ENCODE measurements at regions not wholly inside any gene's neighbourhood (a gene's known extent, or its start where the extent isn't known, plus 50 kb on each side); places are given as distances from the start of the nearest gene placed in this dataset.

DNA sequence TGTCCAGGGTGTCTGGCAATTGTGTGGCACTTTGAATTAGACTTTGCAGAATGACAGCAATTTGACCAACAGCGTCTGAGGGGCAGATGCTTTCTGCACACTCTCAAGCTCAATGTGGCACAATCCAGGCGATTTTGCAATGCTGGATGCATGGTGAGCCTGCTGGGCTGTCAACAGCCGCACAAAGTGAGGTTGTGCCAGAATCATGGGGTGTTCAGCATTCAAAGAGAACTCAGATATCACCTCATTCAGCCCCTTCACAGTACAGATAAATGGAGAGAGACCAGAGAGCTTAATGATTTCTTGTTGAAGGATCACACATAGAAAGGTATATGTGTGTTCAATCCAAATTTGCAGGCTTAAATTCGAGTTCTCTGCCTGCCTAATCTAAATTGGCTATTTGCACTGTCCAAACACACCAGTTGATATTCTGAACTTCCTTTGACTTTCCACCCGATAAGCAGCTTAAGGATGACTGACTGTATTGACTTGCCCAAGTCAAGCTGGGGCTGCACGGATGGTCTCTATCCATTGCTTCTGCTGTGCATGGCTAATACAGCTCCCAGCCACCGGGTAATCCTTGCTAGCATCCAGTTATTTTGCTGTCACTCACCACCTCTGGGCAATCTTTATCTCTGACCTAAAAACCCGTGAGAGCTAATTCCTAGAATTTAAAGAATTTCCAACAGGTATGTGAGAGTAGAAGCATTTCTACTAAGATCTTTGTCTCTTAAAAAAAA lies 157.9 kb upstream of the TAS2R1 start:
- no peaks in the 10 kb centered on the region for H3K36me3 ChIP-seq (ENCODE audit: control insufficient read depth in 2 of 2, insufficient read depth in 2 of 2, low read length in 1 of 2)
- WGBS, 2 donors = 35 to 49% methylated on average over 8 of the region's 8 CpGs
- no peak overlapping the region for H3K27ac ChIP-seq (ENCODE audit: low read depth in 2 of 2, low read length in 1 of 2)
- H3K27me3 ChIP-seq (ENCODE audit: control insufficient read depth in 1 of 2, insufficient read depth in 2 of 2, low read length in 2 of 2) = no peaks in the 10 kb centered on the region
- H3K4me3 ChIP-seq (ENCODE audit: low read depth in 1 of 2, low read length in 2 of 2) = no peak overlapping the region
- H3K4me1 ChIP-seq (ENCODE audit: control insufficient read depth in 2 of 2, insufficient read depth in 2 of 2, low read length in 1 of 2) = no peaks in the 10 kb centered on the region
- peaks cover 0 to 2% of the 10 kb centered on the region in 2 donors for H3K9me3 ChIP-seq (ENCODE audit: control insufficient read depth in 2 of 2, insufficient read depth in 1 of 2, low read depth in 1 of 2, low read length in 1 of 2)

DNA sequence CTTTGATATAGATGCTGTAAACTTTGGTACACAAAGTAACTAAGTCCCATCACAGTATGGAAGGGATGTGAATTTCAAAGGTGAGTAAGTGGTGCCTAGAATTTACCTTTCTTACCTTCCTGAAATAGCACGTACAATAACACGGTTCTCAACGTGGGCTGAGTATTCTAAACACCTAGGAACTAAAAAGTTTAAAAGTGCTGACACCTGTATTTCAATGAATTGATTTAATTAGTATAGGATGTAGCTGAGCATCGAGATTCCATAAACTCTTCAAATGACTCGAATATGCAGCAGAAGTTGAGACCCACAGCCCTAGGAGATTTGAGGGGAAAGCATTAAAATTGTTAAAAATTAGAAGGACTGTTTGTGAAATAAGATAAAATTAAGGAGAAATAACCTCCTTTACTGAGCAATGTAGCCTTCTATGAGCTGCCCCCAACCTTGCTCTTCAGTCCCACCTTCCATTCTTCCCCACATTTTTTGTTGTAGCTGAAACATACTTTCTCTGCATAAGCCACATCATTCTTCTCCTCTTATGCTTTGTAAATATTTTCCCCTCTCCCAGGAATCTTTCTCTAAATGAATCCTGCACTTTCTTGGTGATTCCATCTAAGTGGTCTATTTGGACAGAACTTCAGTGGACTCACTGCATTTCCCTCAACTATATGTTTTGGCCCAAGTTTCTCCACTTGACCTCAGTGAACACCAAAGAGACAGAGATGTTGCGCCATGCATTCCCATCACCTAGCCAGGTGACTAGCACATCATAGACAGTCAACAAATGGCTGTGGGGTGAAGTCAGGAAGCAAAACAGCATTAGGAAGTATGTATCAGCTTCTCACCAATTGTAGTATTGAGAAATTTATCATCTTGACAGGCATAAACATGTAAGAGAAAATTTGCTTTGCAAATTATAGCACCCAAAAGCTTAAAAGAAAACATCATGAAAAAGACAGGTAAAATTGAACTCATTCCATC lies 156.5 kb upstream of the TAS2R1 start:
- peaks cover 0 to 2% of the 10 kb centered on the region in 2 donors for H3K9me3 ChIP-seq (ENCODE audit: control insufficient read depth in 2 of 2, insufficient read depth in 1 of 2, low read depth in 1 of 2, low read length in 1 of 2)
- H3K27me3 ChIP-seq (ENCODE audit: control insufficient read depth in 1 of 2, insufficient read depth in 2 of 2, low read length in 2 of 2) = no peaks in the 10 kb centered on the region
- WGBS, 2 donors = 79 to 82% methylated on average over 6 of the region's 6 CpGs
- no peaks in the 10 kb centered on the region for H3K36me3 ChIP-seq (ENCODE audit: control insufficient read depth in 2 of 2, insufficient read depth in 2 of 2, low read length in 1 of 2)
- no peak overlapping the region for H3K4me3 ChIP-seq (ENCODE audit: low read depth in 1 of 2, low read length in 2 of 2)
- H3K27ac ChIP-seq (ENCODE audit: low read depth in 2 of 2, low read length in 1 of 2) = no peak overlapping the region
- no peaks in the 10 kb centered on the region for H3K4me1 ChIP-seq (ENCODE audit: control insufficient read depth in 2 of 2, insufficient read depth in 2 of 2, low read length in 1 of 2)

DNA sequence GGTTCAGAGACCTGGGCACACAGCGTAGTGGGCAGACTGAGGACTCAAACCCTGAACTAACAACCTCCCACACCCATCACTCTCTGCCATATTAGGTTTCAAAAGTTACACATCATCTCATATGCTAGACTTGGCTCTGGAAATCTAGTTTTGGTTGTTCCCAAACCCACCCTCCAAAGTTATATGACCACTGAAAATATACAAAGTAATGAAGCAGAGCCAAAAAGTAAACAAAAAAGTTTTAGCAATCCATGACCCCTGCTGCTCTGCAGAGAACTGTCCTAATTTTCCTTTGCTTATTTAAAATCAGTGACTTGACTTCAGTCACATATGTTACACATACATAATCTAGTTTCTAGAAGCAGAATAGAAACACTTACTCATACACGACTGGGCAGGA lies 155.6 kb upstream of the TAS2R1 start:
- Histone ChIP-seq H3K27ac (ENCODE audit: low read depth in 2 of 2, low read length in 1 of 2) (no peak overlapping the region), H3K4me3 (ENCODE audit: low read depth in 1 of 2, low read length in 2 of 2) (no peak overlapping the region), H3K27me3 (ENCODE audit: control insufficient read depth in 1 of 2, insufficient read depth in 2 of 2, low read length in 2 of 2) (no peaks in the 10 kb centered on the region), H3K4me1 (ENCODE audit: control insufficient read depth in 2 of 2, insufficient read depth in 2 of 2, low read length in 1 of 2) (no peaks in the 10 kb centered on the region), H3K36me3 (ENCODE audit: control insufficient read depth in 2 of 2, insufficient read depth in 2 of 2, low read length in 1 of 2) (no peaks in the 10 kb centered on the region), H3K9me3 (ENCODE audit: control insufficient read depth in 2 of 2, insufficient read depth in 1 of 2, low read depth in 1 of 2, low read length in 1 of 2) (peaks cover 0 to 2% of the 10 kb centered on the region in 2 donors)
- 65% methylated on average over 2 of the region's 2 CpGs for WGBS, 2 donors

DNA sequence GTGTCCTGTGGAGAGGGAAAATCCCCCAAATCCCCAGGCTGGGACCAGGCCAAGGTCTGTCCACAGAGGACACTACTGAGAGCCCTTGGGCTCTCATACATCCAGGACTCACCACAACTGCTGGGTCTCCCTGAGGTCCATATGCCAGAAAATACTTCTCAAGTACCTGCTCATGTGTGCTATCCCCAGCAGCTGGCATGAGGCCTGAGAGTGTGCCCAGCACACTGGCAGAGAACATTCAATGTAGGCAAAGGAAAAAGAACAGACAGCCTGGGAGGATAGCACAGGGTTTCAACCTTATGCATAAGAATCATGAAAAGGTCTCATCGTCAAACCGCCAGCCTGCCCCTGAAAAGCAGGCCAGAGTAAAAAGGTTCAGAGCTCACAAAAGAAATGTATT lies 154.1 kb upstream of the TAS2R1 start:
- H3K9me3 ChIP-seq (ENCODE audit: control insufficient read depth in 2 of 2, insufficient read depth in 1 of 2, low read depth in 1 of 2, low read length in 1 of 2) = peaks cover 0 to 2% of the 10 kb centered on the region in 2 donors
- 90 to 95% methylated on average over 2 of the region's 2 CpGs for WGBS, 2 donors
- no peaks in the 10 kb centered on the region for H3K4me1 ChIP-seq (ENCODE audit: control insufficient read depth in 2 of 2, insufficient read depth in 2 of 2, low read length in 1 of 2)
- no peak overlapping the region for H3K27ac ChIP-seq (ENCODE audit: low read depth in 2 of 2, low read length in 1 of 2)
- H3K4me3 ChIP-seq (ENCODE audit: low read depth in 1 of 2, low read length in 2 of 2) = no peak overlapping the region
- H3K36me3 ChIP-seq (ENCODE audit: control insufficient read depth in 2 of 2, insufficient read depth in 2 of 2, low read length in 1 of 2) = no peaks in the 10 kb centered on the region
- no peaks in the 10 kb centered on the region for H3K27me3 ChIP-seq (ENCODE audit: control insufficient read depth in 1 of 2, insufficient read depth in 2 of 2, low read length in 2 of 2)

DNA sequence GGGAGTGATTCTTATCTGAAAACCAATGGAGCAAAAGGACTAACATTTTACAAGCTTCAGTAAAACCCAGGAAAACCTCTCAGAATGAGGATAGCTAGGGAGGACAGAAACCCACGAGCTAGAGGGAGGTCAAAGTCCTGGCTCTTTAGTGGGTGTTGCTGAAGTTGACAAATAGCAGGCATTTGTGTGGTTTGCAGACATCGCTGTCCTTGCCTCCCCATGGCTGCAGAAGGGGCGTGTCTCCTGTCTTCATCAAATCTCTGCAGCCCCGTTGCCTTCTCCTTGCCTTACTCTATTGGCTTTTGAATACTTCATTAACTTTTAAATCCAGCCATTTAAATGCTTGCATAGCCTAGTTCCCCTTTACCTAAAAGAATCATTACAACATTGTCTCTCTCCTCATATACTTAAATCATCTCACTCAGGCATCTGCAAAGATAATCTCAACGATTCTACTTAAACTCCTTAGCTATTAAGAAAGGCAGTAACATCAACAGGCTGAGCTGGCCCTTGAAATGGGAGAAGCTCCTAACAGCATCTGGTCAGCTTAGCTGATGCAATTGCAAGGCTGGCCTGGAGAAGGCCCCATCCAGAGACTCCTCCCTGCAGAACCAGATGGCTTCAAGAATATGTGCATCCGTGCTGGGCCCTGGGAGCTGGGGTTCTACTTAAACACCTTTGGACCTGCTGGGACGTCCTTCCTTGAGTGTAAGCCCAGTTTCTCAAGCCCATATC lies 152.8 kb upstream of the TAS2R1 start:
- no peaks in the 10 kb centered on the region for H3K4me1 ChIP-seq (ENCODE audit: control insufficient read depth in 2 of 2, insufficient read depth in 2 of 2, low read length in 1 of 2)
- H3K36me3 ChIP-seq (ENCODE audit: control insufficient read depth in 2 of 2, insufficient read depth in 2 of 2, low read length in 1 of 2) = no peaks in the 10 kb centered on the region
- no peak overlapping the region for H3K27ac ChIP-seq (ENCODE audit: low read depth in 2 of 2, low read length in 1 of 2)
- H3K4me3 ChIP-seq (ENCODE audit: low read depth in 1 of 2, low read length in 2 of 2) = no peak overlapping the region
- peaks cover 0 to 2% of the 10 kb centered on the region in 2 donors for H3K9me3 ChIP-seq (ENCODE audit: control insufficient read depth in 2 of 2, insufficient read depth in 1 of 2, low read depth in 1 of 2, low read length in 1 of 2)
- WGBS, 2 donors = 29 to 38% methylated on average over 7 of the region's 7 CpGs
- no peaks in the 10 kb centered on the region for H3K27me3 ChIP-seq (ENCODE audit: control insufficient read depth in 1 of 2, insufficient read depth in 2 of 2, low read length in 2 of 2)

DNA sequence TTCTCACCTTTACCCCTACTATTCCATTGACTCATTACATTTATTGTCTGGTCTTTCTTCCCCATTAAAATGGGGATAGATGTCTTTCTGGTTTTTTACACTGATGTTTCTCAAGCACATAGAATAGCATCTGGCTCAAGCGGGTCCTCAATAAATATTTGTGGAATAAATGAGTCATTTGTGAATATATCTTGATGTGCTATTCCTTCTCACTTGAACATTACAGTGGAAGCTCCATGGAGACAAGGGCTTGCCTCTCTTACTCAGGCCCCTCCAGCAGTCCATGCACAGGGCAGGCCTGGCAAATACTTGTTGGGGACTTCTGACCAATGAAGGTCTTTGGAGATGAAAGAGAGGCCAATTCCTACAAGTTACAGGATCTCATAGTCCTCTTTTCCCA lies 151.7 kb upstream of the TAS2R1 start:
- H3K9me3 ChIP-seq (ENCODE audit: control insufficient read depth in 2 of 2, insufficient read depth in 1 of 2, low read depth in 1 of 2, low read length in 1 of 2) = peaks cover 0 to 2% of the 10 kb centered on the region in 2 donors
- 70 to 75% methylated on average over 1 of the region's 1 CpG for WGBS, 2 donors
- no peaks in the 10 kb centered on the region for H3K36me3 ChIP-seq (ENCODE audit: control insufficient read depth in 2 of 2, insufficient read depth in 2 of 2, low read length in 1 of 2)
- no peaks in the 10 kb centered on the region for H3K4me1 ChIP-seq (ENCODE audit: control insufficient read depth in 2 of 2, insufficient read depth in 2 of 2, low read length in 1 of 2)
- H3K27me3 ChIP-seq (ENCODE audit: control insufficient read depth in 1 of 2, insufficient read depth in 2 of 2, low read length in 2 of 2) = no peaks in the 10 kb centered on the region
- H3K4me3 ChIP-seq (ENCODE audit: low read depth in 1 of 2, low read length in 2 of 2) = no peak overlapping the region
- no peak overlapping the region for H3K27ac ChIP-seq (ENCODE audit: low read depth in 2 of 2, low read length in 1 of 2)

DNA sequence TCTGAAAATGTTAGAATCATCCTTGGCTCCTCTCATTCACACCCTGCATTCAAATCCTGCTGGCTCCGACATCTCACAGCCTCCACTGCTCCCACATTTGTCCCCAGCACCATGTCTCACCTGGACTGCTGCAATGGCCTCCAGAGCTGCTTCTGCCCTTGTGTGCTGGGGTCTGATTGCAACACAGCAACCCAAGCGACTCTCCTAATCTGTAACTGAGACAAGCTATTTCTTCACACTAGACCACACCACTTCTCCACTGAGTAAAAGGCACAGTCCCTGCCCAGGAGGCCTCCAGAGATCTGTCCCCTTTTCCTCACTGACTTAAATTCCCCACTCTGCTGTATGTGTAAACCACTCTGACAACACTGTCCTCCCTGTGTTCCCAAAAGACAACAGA lies 151.1 kb upstream of the TAS2R1 start:
- Histone ChIP-seq H3K27me3 (ENCODE audit: control insufficient read depth in 1 of 2, insufficient read depth in 2 of 2, low read length in 2 of 2) (no peaks in the 10 kb centered on the region), H3K4me3 (ENCODE audit: low read depth in 1 of 2, low read length in 2 of 2) (no peak overlapping the region), H3K9me3 (ENCODE audit: control insufficient read depth in 2 of 2, insufficient read depth in 1 of 2, low read depth in 1 of 2, low read length in 1 of 2) (peaks cover 0 to 2% of the 10 kb centered on the region in 2 donors), H3K27ac (ENCODE audit: low read depth in 2 of 2, low read length in 1 of 2) (no peak overlapping the region), H3K4me1 (ENCODE audit: control insufficient read depth in 2 of 2, insufficient read depth in 2 of 2, low read length in 1 of 2) (no peaks in the 10 kb centered on the region), H3K36me3 (ENCODE audit: control insufficient read depth in 2 of 2, insufficient read depth in 2 of 2, low read length in 1 of 2) (no peaks in the 10 kb centered on the region)
- 70 to 82% methylated on average over 2 of the region's 2 CpGs for WGBS, 2 donors

DNA sequence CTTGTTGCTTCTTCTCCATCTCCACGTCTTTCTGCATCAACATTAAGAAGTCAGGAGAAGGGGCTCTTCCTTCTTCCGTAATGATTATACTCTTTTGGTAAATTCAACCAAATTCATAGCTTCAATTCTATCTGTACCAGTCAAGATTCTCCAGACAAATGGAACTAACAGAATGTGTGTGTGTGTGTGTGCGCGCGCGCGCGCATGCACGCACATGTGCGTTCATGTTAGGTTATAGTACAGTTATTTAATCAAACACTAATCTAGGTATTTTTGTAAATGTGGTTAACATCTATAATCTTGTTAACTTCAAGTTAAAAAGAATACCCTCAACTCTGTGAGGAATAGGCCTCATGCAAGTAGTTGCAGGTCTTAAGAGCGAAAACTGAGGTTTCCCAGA lies 150.3 kb upstream of the TAS2R1 start:
- Histone ChIP-seq H3K4me3 (ENCODE audit: low read depth in 1 of 2, low read length in 2 of 2) (no peak overlapping the region), H3K4me1 (ENCODE audit: control insufficient read depth in 2 of 2, insufficient read depth in 2 of 2, low read length in 1 of 2) (no peaks in the 10 kb centered on the region), H3K9me3 (ENCODE audit: control insufficient read depth in 2 of 2, insufficient read depth in 1 of 2, low read depth in 1 of 2, low read length in 1 of 2) (peaks cover 0 to 2% of the 10 kb centered on the region in 2 donors), H3K36me3 (ENCODE audit: control insufficient read depth in 2 of 2, insufficient read depth in 2 of 2, low read length in 1 of 2) (no peaks in the 10 kb centered on the region), H3K27ac (ENCODE audit: low read depth in 2 of 2, low read length in 1 of 2) (no peak overlapping the region), H3K27me3 (ENCODE audit: control insufficient read depth in 1 of 2, insufficient read depth in 2 of 2, low read length in 2 of 2) (no peaks in the 10 kb centered on the region)
- WGBS, 2 donors = 89 to 96% methylated on average over 11 of the region's 11 CpGs

DNA sequence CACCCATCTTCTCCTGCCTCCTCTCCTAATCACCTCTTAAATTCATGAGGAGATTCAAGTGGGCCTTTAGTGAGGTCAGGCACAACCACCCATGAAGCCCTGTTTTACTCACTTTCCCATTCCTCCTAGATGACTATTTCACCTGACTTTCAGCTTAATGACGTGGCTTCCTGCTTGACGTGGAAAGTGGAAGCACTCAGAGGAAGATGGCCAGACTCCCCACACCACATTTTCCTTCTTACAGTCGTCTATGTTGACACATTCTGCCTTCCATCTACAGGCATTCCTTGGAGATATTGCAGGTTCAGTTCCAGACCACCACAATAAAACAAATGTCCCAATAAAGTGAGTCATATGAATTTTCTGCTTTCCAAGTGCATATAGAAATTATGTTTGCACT lies 146.4 kb upstream of the TAS2R1 start:
- Histone ChIP-seq H3K4me1 (ENCODE audit: control insufficient read depth in 2 of 2, insufficient read depth in 2 of 2, low read length in 1 of 2) (no peaks in the 10 kb centered on the region), H3K27ac (ENCODE audit: low read depth in 2 of 2, low read length in 1 of 2) (no peak overlapping the region), H3K27me3 (ENCODE audit: control insufficient read depth in 1 of 2, insufficient read depth in 2 of 2, low read length in 2 of 2) (no peaks in the 10 kb centered on the region), H3K36me3 (ENCODE audit: control insufficient read depth in 2 of 2, insufficient read depth in 2 of 2, low read length in 1 of 2) (no peaks in the 10 kb centered on the region), H3K9me3 (ENCODE audit: control insufficient read depth in 2 of 2, insufficient read depth in 1 of 2, low read depth in 1 of 2, low read length in 1 of 2) (no peaks in the 10 kb centered on the region), H3K4me3 (ENCODE audit: low read depth in 1 of 2, low read length in 2 of 2) (no peak overlapping the region)
- 56 to 57% methylated on average over 3 of the region's 3 CpGs for whole genome bisulfite sequencing, 2 donors

Measured in esophagus (tissue), 2 donors.